ENCODE measurements at regions not wholly inside any gene's neighbourhood (a gene's known extent, or its start where the extent isn't known, plus 50 kb on each side); places are given as distances from the start of the nearest gene placed in this dataset.

DNA sequence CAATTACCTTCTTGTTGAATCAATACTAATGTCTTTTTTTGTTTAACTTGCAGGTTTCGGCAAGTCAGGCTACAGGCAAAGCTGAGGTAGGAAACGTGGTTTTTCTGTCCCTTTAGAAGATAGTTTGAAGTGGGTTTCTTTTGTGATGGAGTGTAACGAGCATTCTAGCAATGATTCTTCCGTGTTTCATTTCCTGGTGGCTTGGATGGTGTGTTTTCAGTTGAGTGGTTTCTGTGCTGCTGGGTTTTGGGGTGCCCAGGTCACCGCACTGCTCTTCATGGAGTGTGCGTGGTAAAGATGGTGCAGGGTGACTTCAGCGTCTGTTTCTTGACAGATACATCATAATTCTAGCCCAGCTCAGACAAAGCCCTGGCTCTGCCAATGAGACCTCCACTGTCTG lies 769.7 kb upstream of the EEF2KMT start:
- TF ChIP-seq, protein P1, sequence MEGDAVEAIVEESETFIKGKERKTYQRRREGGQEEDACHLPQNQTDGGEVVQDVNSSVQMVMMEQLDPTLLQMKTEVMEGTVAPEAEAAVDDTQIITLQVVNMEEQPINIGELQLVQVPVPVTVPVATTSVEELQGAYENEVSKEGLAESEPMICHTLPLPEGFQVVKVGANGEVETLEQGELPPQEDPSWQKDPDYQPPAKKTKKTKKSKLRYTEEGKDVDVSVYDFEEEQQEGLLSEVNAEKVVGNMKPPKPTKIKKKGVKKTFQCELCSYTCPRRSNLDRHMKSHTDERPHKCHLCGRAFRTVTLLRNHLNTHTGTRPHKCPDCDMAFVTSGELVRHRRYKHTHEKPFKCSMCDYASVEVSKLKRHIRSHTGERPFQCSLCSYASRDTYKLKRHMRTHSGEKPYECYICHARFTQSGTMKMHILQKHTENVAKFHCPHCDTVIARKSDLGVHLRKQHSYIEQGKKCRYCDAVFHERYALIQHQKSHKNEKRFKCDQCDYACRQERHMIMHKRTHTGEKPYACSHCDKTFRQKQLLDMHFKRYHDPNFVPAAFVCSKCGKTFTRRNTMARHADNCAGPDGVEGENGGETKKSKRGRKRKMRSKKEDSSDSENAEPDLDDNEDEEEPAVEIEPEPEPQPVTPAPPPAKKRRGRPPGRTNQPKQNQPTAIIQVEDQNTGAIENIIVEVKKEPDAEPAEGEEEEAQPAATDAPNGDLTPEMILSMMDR (conservative IDR thresholded peaks at IDR 0.05; ENCODE audit: low read length), result no peak
- no peak for TF ChIP-seq EZH2phosphoT487 (IDR thresholded peaks at IDR 0.05; ENCODE audit: borderline replicate concordance, low read depth, low read length)
